Right renal pelvis (tissue), 4 donors: ENCODE measurements at regions not wholly inside any gene's neighbourhood (a gene's known extent, or its start where the extent isn't known, plus 50 kb on each side); places are given as distances from the start of the nearest gene placed in this dataset.
"Not testable (repeated sequence)": the region's sequence is repeated elsewhere in the genome, so short reads cannot be mapped to it uniquely, and the experiment has no call there.

Experiments used
- DNase-seq, 4 donors: peaks; one replicate each; pipeline ENCODE4 v3.0.0-alpha.2; 2013; ENCODE audit warnings: low read depth in 4 of 4, low spot score in 3 of 4, missing footprints in 1 of 4

- DNase-seq: no peak
Observed at GRCh38 chr6:146980900-146981329, 223.3 kb upstream of the STXBP5 start.

- no peak for DNase-seq
Observed at GRCh38 chr6:146981981-146982380, 222.2 kb upstream of the STXBP5 start.

DNA sequence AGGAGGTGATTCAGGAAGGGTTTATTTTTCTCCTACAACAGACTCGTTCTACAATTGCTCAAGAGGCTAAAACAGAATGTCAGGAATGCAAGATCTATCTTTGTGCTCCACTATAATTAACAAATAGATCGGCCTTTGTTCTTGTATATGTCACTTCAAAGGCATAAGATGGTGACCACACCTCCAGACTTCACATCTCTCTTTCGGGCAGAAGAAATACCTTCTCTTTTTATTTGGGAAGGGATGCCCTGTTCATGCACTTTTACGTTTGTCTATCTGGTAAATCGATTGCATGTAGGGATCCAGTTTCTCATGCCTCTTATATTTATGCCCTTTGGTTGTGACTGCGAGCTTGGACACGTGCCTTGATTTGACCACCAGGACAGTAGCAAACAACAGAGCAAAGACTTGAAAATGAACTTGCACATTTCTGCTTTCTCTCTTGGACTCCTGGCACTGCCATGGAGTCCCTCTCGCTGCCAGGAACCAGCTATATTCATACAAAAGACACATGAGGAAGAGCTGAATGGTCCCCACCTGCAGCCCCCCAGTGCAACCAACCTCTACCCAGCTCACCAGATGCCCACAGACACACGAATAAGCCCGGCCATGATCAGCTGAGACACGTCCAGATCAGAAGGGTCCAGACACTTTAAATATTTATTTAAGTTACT, 219.8 kb upstream of the STXBP5 start:
- no peak for DNase-seq

GRCh38 chr6:146985111-146985510, 219.1 kb upstream of the STXBP5 start:
- DNase-seq: no peak

DNA sequence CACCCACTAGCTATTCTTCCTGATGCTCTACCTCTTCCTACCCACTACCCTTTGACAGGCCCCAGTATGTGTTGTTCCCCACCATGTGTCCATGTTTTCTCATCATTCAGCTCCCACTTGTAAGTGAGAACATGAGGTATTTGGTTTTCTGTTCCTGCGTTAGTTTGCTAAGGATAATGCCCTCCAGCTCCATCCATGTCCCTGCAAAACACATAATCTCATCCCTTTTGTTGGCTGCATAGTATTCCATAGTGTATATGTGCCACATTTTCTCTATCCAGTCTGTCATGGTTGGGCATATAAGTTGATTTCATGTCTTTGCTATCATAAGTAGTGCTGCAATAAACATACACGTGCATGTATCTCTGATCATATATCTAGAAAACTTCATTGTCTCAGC, 218.3 kb upstream of the STXBP5 start:
- DNase-seq: no peak

DNA sequence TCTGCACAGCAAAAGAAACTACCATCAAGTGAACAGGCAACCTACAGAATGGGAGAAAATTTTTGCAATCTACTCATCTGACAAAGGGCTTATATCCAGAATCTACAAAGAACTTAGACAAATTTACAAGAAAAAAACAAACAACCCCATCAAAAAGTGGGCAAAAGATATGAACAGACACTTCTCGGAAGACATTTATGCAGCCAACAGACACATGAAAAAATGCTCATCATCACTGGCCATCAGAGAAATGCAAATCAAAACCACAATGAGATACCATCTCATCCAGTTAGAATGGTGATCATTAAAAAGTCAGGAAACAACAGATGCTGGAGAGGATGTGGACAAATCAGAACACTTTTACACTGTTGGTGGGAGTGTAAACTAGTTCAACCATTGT, 216.3 kb upstream of the STXBP5 start:
- DNase-seq: not testable (repeated sequence)

GRCh38 chr6:146989860-146990259, 214.4 kb upstream of the STXBP5 start:
- no peak for DNase-seq

- DNase-seq: no peak
Observed at GRCh38 chr6:146990284-146990683, 213.9 kb upstream of the STXBP5 start.

GRCh38 chr6:146990821-146991798, 213.1 kb upstream of the STXBP5 start:
- no peak for DNase-seq

GRCh38 chr6:146997062-146997461, 207.2 kb upstream of the STXBP5 start:
- no peak for DNase-seq

DNA sequence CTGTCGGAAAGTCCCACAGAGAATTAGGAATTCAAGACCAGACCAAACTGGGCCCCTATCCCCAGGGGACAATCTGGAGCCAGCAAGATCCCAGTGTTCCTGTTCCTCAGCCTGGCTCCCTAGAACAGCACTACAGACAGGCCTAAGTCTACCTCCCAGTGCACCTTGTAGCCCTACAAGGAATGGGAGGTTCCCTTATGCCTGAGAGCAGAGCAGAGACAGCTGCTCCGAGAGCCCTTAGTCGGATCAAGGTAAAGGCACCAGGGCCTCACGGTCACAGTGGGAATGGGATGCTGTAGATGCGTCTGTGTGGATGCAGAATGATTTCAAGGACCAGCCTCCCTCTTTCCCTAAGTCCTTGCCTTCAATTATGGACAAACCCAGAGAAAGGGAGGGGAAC, 204.5 kb upstream of the STXBP5 start:
- DNase-seq: no peak

DNA sequence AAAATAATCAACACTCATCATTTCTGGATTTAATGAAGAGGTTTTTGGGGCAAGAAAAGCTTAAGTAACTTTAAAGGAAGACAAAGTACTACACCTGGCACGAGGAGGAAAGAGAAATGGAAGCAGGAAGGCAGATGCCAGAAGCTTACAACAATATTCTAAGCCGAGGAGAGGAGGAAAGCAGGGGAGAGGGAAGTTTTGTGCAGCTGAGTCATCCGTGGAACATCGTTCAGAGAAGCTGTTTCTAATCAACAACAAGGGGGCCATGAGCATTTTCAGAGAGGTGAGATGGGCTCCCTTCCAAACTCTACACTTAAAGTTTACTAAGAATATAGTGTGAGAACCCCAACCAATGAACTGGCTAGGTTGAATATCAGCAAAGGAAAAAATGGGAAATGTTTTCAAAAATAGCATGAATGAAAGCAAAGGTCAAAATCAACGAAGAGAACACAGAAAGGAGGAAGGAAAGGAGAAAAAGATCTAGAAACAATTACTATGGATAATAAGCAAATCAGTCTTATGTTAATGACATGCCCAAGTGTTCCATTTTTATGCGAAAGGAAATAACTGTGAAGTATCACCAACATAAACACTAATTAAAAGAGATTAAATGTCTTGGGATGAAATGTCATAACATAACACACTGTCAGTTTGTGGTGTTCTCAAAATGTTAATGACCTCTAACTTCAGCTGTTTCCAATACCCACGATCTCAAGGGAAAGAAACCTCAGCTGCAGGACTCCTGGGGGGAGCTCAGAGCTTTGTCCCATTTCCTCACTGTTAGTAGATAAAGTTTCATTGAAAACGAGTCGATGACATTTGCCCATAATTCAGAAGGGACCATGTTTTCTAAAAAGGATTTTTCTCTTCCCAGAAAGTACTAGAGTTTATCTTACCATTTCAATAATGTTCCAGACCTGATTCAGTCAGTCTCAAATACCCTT, 203.4 kb upstream of the STXBP5 start:
- DNase-seq: no peak

- DNase-seq: no peak
Observed at GRCh38 chr6:147001621-147002020, 202.6 kb upstream of the STXBP5 start.

- no peak for DNase-seq
Observed at GRCh38 chr6:147003186-147003585, 201.0 kb upstream of the STXBP5 start.

DNA sequence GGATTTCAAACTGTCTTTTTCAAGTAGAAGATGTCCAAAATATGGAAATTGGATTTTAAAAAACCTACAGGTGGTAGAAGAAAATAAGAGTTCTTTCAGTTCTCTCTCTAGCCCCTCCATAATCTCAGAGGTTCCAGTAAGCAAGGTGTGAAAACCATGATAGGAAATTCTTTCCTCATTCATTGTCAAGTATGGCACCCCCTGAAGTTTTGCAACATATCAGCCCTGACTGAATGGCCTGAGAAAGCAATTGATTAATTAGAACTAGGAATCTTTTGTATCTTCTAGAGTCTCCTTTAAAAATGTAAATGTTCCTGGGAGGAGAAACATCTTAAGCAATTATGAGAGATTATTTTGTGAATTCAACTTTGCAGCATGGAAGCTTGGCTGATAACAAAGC, 198.7 kb upstream of the STXBP5 start:
- no peak for DNase-seq

GRCh38 chr6:147007441-147007840, 196.8 kb upstream of the STXBP5 start:
- no peak for DNase-seq

- no peak for DNase-seq
Observed at GRCh38 chr6:147009358-147009757, 194.9 kb upstream of the STXBP5 start.

GRCh38 chr6:147015674-147016073, 188.5 kb upstream of the STXBP5 start:
- no peak for DNase-seq

- DNase-seq: no peak
Observed at GRCh38 chr6:147016440-147016839, 187.8 kb upstream of the STXBP5 start.

DNA sequence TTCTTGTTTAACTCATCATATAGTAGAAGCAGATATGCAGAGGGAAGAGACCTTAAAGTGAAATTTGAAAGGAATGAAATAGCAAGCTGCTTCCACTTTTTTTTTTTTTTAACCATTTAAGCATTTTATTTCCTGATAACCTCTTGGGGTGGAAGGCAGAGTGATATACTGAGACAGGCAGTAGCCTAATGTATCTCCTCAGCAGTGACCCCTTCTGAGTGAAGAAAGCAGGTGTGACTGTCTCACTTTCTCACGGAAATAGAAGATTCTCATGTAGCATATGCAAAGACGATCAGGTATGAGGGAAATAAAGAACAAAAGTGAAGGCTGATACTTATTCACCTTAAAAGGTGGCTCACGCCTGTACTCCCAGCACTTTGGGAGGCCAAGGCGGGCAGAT, 187.1 kb upstream of the STXBP5 start:
- no peak for DNase-seq

DNA sequence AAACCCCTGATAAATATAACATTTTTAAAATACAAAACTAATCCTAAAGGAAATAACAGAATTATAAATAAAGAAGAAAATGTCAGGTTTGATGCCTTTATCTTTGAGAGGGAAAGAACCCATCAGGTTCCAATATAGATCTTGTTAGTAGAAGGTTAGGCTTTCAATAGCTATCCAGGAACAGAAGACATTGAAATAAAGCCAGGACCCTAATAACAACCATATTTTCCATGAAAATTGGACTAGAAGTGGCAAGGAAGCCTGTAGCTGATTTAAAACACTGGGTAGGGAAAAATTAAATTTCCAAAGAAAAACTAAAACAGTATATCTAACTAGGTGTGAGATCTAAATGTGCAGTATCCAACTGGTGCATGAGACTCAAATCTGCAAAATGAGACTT, 185.2 kb upstream of the STXBP5 start:
- no peak for DNase-seq
